Endothelial cell of umbilical vein (primary cell): ENCODE measurements at regions not wholly inside any gene's neighbourhood (a gene's known extent, or its start where the extent isn't known, plus 50 kb on each side); places are given as distances from the start of the nearest gene placed in this dataset.

ENCODE experiments used
- EZH2 ChIP-seq: IDR thresholded peaks from 2 replicates; pipeline ENCODE4 v1.6.1; 2012; ENCODE audit warnings: borderline replicate concordance, low read depth, mild to moderate bottlenecking, moderate library complexity, low read length, inconsistent platforms; ENCODE audit not compliant: severe bottlenecking
- GATA2 ChIP-seq: IDR thresholded peaks from 2 replicates; pipeline ENCODE4 v1.7.0; 2011; ENCODE audit warnings: low read depth, mild to moderate bottlenecking, moderate library complexity, mixed read lengths, low read length; ENCODE audit not compliant: insufficient read length, insufficient read depth
- POLR2A ChIP-seq: IDR thresholded peaks from 2 replicates; pipeline ENCODE4 v1.6.1; 2012; ENCODE audit warnings: low read depth, mild to moderate bottlenecking, control low read depth, low read length
- POLR2AphosphoS5 ChIP-seq: IDR thresholded peaks from 2 replicates; pipeline ENCODE4 v1.6.1; 2012; ENCODE audit warnings: low read depth, mild to moderate bottlenecking, control low read depth, low read length, moderate library complexity; ENCODE audit not compliant: insufficient read depth
- TF ChIP-seq, protein P1 (sequence below), 2 donors: IDR thresholded peaks; 1 replicate in 1 of 2; 2 replicates in 1 of 2; pipeline ENCODE4 v1.5.1; 2011; ENCODE audit warnings: low read length in 2 of 2, mild to moderate bottlenecking in 2 of 2, moderate library complexity in 2 of 2, control low read depth in 1 of 2, inconsistent platforms in 1 of 2, low read depth in 1 of 2; ENCODE audit not compliant: insufficient read depth in 1 of 2; ENCODE audit errors: extremely low read depth in 1 of 2

DNA sequence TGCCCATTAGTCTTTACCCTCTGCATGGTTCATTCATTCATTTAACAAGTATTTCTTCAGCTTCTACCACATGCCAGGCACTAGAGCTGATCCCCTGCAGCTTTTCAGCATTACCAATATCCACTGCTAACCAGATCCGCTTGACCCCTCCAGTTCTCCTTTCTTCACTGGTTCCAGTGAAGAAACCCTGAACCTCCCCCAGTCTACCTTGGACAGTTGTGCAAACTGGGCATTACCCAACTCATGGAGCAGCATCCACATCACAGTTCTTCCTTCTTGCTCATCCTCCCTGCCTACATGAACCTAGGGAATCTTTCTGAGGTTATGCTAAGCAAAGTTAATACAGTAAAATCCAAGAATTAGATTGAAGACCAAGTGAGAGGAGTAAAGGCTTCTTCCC is 78.7 kb upstream of the SERP2 start:
- TF ChIP-seq, protein P1, sequence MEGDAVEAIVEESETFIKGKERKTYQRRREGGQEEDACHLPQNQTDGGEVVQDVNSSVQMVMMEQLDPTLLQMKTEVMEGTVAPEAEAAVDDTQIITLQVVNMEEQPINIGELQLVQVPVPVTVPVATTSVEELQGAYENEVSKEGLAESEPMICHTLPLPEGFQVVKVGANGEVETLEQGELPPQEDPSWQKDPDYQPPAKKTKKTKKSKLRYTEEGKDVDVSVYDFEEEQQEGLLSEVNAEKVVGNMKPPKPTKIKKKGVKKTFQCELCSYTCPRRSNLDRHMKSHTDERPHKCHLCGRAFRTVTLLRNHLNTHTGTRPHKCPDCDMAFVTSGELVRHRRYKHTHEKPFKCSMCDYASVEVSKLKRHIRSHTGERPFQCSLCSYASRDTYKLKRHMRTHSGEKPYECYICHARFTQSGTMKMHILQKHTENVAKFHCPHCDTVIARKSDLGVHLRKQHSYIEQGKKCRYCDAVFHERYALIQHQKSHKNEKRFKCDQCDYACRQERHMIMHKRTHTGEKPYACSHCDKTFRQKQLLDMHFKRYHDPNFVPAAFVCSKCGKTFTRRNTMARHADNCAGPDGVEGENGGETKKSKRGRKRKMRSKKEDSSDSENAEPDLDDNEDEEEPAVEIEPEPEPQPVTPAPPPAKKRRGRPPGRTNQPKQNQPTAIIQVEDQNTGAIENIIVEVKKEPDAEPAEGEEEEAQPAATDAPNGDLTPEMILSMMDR (IDR thresholded peaks at IDR 0.05; ENCODE audit: extremely low read depth in 1 of 2, insufficient read depth in 1 of 2, low read depth in 1 of 2, low read length in 2 of 2): no peak
- TF ChIP-seq POLR2A: no peak
- no peak for TF ChIP-seq EZH2
- TF ChIP-seq GATA2: no peak
- TF ChIP-seq POLR2AphosphoS5: no peak
